Calu3 (cell line): ENCODE measurements at regions not wholly inside any gene's neighbourhood (a gene's known extent, or its start where the extent isn't known, plus 50 kb on each side); places are given as distances from the start of the nearest gene placed in this dataset.

Experiments used
- BruUV-seq: library from RNA; stranded (reverse); fragments of 400-500 nt; replicated peaks from 2 replicates; lab custom pipeline; 2021; lab: Mats Ljungman, UMichigan
- CTCF ChIA-PET: fragments of 300-600 bp; sonication (Branson Sonifier 250); formaldehyde crosslinking; loops from one replicate; lab custom pipeline; 2022; ENCODE audit warnings: antibody characterized with exemption; lab: Charles Lee
- DNase-seq: peaks from one replicate; pipeline ENCODE4 v3.0.0; 2022
- H3K27ac Mint-ChIP-seq: one replicate; pipeline ENCODE4 v1.8.0; 2022; ENCODE audit warnings: mixed read lengths; ENCODE audit not compliant: unreplicated experiment
- H3K27me3 Mint-ChIP-seq: one replicate; pipeline ENCODE4 v1.8.0; 2022; ENCODE audit warnings: mixed read lengths; ENCODE audit not compliant: unreplicated experiment
- H3K36me3 Mint-ChIP-seq: one replicate; pipeline ENCODE4 v1.8.0; 2022; ENCODE audit warnings: mild to moderate bottlenecking, moderate library complexity, mixed read lengths; ENCODE audit not compliant: insufficient read depth, unreplicated experiment
- H3K4me1 Mint-ChIP-seq: one replicate; pipeline ENCODE4 v1.8.0; 2022; ENCODE audit warnings: mild to moderate bottlenecking, low read depth, mixed read lengths; ENCODE audit not compliant: unreplicated experiment
- H3K4me3 Mint-ChIP-seq: one replicate; pipeline ENCODE4 v1.8.0; 2022; ENCODE audit warnings: mild to moderate bottlenecking, low read depth, moderate library complexity, mixed read lengths; ENCODE audit not compliant: unreplicated experiment
- H3K9me3 Mint-ChIP-seq: one replicate; pipeline ENCODE4 v1.8.0; 2022; ENCODE audit warnings: low read depth, mixed read lengths; ENCODE audit not compliant: unreplicated experiment
- CTCF ChIP-seq: fragments of 200-600 bp; IDR thresholded peaks from one replicate; pipeline ENCODE4 v1.8.0; 2022; ENCODE audit warnings: antibody characterized with exemption; ENCODE audit not compliant: unreplicated experiment
- intact Hi-C: fragments of 100-400 bp; cut with micrococcal nuclease; formaldehyde crosslinking; loops from one replicate; pipeline ENCODE4 v1.10.0; 2022; ENCODE audit not compliant: unreplicated experiment

- no peak for TF ChIP-seq CTCF
- H3K36me3 Mint-ChIP-seq = no peaks in the 10 kb centered on the region
- CTCF ChIA-PET = no interaction called here
- H3K9me3 Mint-ChIP-seq = peaks cover 3% of the 10 kb centered on the region
- no peak overlapping the region for H3K27ac Mint-ChIP-seq
- DNase-seq = no peak
- intact Hi-C loops = no loop called here
- no peaks in the 10 kb centered on the region for H3K4me1 Mint-ChIP-seq
- H3K4me3 Mint-ChIP-seq = no peak overlapping the region
- H3K27me3 Mint-ChIP-seq = no peaks in the 10 kb centered on the region
- BruUV-seq = no TSS peak
Observed at GRCh38 chr12:29054858-29055663, 94.0 kb upstream of the FAR2 start.

GRCh38 chr12:29066011-29066588 lies 83.0 kb upstream of the FAR2 start:
- no peak for TF ChIP-seq CTCF
- peaks cover 12% of the 10 kb centered on the region for H3K27me3 Mint-ChIP-seq
- CTCF ChIA-PET = no interaction called here
- H3K4me3 Mint-ChIP-seq = no peak overlapping the region
- H3K4me1 Mint-ChIP-seq = peaks cover 12% of the 10 kb centered on the region
- no peak for DNase-seq
- BruUV-seq = no TSS peak
- intact Hi-C loops = no loop called here
- no peaks in the 10 kb centered on the region for H3K9me3 Mint-ChIP-seq
- H3K36me3 Mint-ChIP-seq = no peaks in the 10 kb centered on the region
- H3K27ac Mint-ChIP-seq = no peak overlapping the region

GRCh38 chr12:29067430-29067829 lies 81.6 kb upstream of the FAR2 start:
- Mint-ChIP-seq H3K36me3 (no peaks in the 10 kb centered on the region), H3K4me1 (peaks cover 12% of the 10 kb centered on the region), H3K27me3 (peaks cover 12% of the 10 kb centered on the region), H3K9me3 (no peaks in the 10 kb centered on the region), H3K4me3 (no peak overlapping the region), H3K27ac (no peak overlapping the region)
- CTCF ChIA-PET = no interaction called here
- TF ChIP-seq CTCF = no peak
- intact Hi-C loops = no loop called here
- BruUV-seq = no TSS peak
- no peak for DNase-seq

GRCh38 chr12:29070309-29070708 lies 78.8 kb upstream of the FAR2 start:
- Mint-ChIP-seq H3K27ac (no peak overlapping the region), H3K4me3 (no peak overlapping the region), H3K9me3 (no peaks in the 10 kb centered on the region), H3K27me3 (peaks cover 27% of the 10 kb centered on the region), H3K36me3 (no peaks in the 10 kb centered on the region), H3K4me1 (peaks cover 12% of the 10 kb centered on the region)
- BruUV-seq = no TSS peak
- intact Hi-C loops = no loop called here
- CTCF ChIA-PET = no interaction called here
- DNase-seq = no peak
- no peak for TF ChIP-seq CTCF
